ENCODE measurements at regions not wholly inside any gene's neighbourhood (a gene's known extent, or its start where the extent isn't known, plus 50 kb on each side); places are given as distances from the start of the nearest gene placed in this dataset.

DNA sequence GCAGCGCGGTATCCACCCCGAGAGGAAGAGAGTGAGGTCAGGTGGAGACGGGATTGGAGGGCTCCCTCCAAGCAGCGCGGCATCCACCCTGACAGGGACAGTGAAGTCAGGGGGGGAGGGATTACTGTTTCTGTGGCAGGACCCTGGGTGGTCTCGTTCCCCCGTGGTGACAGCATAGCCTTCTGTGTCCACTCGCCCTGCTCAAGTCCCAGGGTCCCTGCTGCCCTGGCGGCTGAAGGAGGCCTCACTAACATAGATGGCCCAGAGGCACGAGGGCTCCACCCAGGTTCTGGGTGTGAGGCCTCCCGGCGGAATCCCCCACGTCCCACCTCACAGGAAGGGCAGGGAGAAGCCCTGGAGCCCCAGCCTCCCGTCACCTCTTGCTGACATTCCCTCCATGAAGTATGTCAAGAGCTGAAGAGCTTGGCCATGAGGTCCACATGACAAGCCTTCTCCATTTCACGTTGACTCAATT, 636.1 kb downstream of the BRD1 start:
- TF ChIP-seq, protein P1, sequence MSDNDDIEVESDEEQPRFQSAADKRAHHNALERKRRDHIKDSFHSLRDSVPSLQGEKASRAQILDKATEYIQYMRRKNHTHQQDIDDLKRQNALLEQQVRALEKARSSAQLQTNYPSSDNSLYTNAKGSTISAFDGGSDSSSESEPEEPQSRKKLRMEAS (IDR thresholded peaks at IDR 0.05; ENCODE audit: low read depth, low read length), result no peak
- TF ChIP-seq POLR2A (IDR thresholded peaks at IDR 0.05; ENCODE audit: extremely low read depth, insufficient read length), result no peak
- no peak for TF ChIP-seq CTCF (IDR thresholded peaks at IDR 0.05; ENCODE audit: low read depth, low read length)

All from NB4 (cell line).